ENCODE measurements at regions not wholly inside any gene's neighbourhood (a gene's known extent, or its start where the extent isn't known, plus 50 kb on each side); places are given as distances from the start of the nearest gene placed in this dataset.
A peak's percentile ranks its signal among the peaks of the same experiment; 100 is the strongest.

- TF ChIP-seq POLR2AphosphoS5 (IDR thresholded peaks at IDR 0.05) (no peak), CTCF (IDR thresholded peaks at IDR 0.05) (no peak), POLR2A (IDR thresholded peaks at IDR 0.05) (no peak), EP300 (IDR thresholded peaks at IDR 0.05) (no peak)
- Histone ChIP-seq H3K9me3 (no peaks in the 10 kb centered on the region), H3K4me3 (no peak overlapping the region), H3K27ac (no peak overlapping the region), H3K4me1 (no peaks in the 10 kb centered on the region), H3K27me3 (no peaks in the 10 kb centered on the region), H3K36me3 (no peaks in the 10 kb centered on the region)
- WGBS, 2 donors, result 76 to 89% methylated on average over 3 of the region's 3 CpGs
- intact Hi-C loops (cut with DNase I), result no loop called here
- peak; percentile 74 for DNase-seq
These were observed 188.3 kb upstream of the FOXN2 start for GRCh38 chr2:48126162-48126561.

- no peaks in the 10 kb centered on the region for H3K9me3 ChIP-seq
- TF ChIP-seq EP300 (IDR thresholded peaks at IDR 0.05), result no peak
- TF ChIP-seq CTCF (IDR thresholded peaks at IDR 0.05), result no peak
- TF ChIP-seq POLR2AphosphoS5 (IDR thresholded peaks at IDR 0.05), result no peak
- no peak for TF ChIP-seq POLR2A (IDR thresholded peaks at IDR 0.05)
- H3K36me3 ChIP-seq, result no peaks in the 10 kb centered on the region
- WGBS, 2 donors, result 67 to 78% methylated on average over 4 of the region's 4 CpGs
- DNase-seq, result no peak
- H3K4me1 ChIP-seq, result peaks cover 0 to 8% (median 1%) of the 10 kb centered on the region in 4 donors
- H3K27me3 ChIP-seq, result no peaks in the 10 kb centered on the region
- H3K27ac ChIP-seq, result no peak overlapping the region
- intact Hi-C loops (cut with DNase I), result no loop called here
- no peak overlapping the region for H3K4me3 ChIP-seq
These were observed 186.8 kb upstream of the FOXN2 start for GRCh38 chr2:48127612-48128191.

DNA sequence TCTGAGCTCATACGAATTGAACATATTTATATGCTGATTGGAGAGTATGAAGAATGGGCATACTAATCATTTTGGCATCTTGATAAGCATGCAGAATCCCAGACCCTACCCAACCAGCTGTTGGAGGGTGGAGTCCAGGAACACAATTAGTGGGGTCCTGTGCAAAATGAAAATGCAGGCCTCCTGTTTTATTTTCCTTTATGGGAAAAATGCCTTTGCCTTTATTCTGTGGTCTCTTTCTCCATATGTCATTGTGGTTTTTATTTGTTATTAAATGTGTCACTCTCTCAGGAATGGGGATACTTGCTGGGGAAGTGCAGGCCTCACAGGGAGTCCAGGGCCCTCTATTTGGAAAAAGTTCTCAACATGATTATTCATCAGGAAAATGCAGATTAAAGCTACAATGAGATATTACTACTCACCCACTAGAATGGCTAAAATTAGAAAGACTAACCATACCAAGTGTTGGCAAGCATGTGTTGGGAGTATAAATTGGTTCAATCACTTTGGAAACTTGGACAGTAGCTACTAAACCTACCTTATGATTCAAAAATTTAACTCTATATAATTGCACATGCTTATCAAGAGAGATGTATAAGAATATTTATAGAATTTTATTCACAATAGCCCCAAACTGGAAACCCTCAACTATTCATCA is 185.1 kb upstream of the FOXN2 start:
- H3K27me3 ChIP-seq, result no peaks in the 10 kb centered on the region
- WGBS, 2 donors, result 79 to 94% methylated on average over 1 of the region's 1 CpG
- TF ChIP-seq CTCF (IDR thresholded peaks at IDR 0.05), result no peak
- TF ChIP-seq POLR2A (IDR thresholded peaks at IDR 0.05), result no peak
- no peak for TF ChIP-seq POLR2AphosphoS5 (IDR thresholded peaks at IDR 0.05)
- TF ChIP-seq EP300 (IDR thresholded peaks at IDR 0.05), result no peak
- DNase-seq, result no peak
- intact Hi-C loops (cut with DNase I), result no loop called here
- no peaks in the 10 kb centered on the region for H3K9me3 ChIP-seq
- peaks cover 0 to 8% (median 1%) of the 10 kb centered on the region in 4 donors for H3K4me1 ChIP-seq
- H3K4me3 ChIP-seq, result no peak overlapping the region
- H3K36me3 ChIP-seq, result no peaks in the 10 kb centered on the region
- H3K27ac ChIP-seq, result no peak overlapping the region

DNA sequence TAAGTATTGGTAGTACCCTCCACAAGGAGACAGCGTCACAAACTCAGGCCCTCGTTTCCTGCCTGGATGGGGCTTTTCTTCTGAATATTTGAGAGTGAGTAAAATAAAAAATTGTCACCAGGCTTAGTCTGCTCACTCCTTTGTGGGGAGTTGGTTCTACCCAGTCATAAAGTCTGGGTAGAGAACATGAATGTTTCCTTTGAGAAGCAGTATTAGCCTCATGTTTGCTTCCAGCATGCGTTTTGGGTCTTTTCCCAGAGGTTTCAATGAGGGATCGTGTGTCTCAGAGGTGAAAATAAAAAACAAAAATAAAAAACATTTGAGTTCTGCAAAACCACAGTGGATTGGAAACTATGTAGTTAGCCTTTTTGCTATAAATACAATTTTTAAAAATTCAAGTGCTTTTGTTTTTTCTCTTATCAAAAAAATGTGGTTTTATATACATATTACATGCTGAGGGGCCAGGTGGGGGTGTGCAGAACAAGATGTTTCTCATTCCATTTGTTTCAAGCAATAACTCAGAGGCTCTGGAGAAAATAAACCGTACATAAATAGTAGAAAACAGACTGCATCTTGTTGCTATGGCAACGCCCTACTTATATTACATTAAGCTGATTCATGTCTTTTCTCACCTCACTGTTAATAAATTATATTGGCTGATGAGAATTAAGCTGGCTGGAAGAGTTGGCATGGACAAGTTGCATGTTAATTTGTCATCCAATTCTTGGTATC is 182.8 kb upstream of the FOXN2 start:
- no peak for DNase-seq
- no peaks in the 10 kb centered on the region for H3K36me3 ChIP-seq
- intact Hi-C loops (cut with DNase I), result no loop called here
- H3K4me3 ChIP-seq, result no peak overlapping the region
- H3K27ac ChIP-seq, result no peak overlapping the region
- TF ChIP-seq CTCF (IDR thresholded peaks at IDR 0.05), result no peak
- TF ChIP-seq POLR2AphosphoS5 (IDR thresholded peaks at IDR 0.05), result no peak
- no peak for TF ChIP-seq EP300 (IDR thresholded peaks at IDR 0.05)
- no peak for TF ChIP-seq POLR2A (IDR thresholded peaks at IDR 0.05)
- H3K4me1 ChIP-seq, result peaks cover 0 to 8% (median 1%) of the 10 kb centered on the region in 4 donors
- WGBS, 2 donors, result 67 to 69% methylated on average over 6 of the region's 6 CpGs
- no peaks in the 10 kb centered on the region for H3K27me3 ChIP-seq
- H3K9me3 ChIP-seq, result no peaks in the 10 kb centered on the region

All from sigmoid colon (tissue), 6 donors.